ENCODE measurements at regions not wholly inside any gene's neighbourhood (a gene's known extent, or its start where the extent isn't known, plus 50 kb on each side); places are given as distances from the start of the nearest gene placed in this dataset.

DNA sequence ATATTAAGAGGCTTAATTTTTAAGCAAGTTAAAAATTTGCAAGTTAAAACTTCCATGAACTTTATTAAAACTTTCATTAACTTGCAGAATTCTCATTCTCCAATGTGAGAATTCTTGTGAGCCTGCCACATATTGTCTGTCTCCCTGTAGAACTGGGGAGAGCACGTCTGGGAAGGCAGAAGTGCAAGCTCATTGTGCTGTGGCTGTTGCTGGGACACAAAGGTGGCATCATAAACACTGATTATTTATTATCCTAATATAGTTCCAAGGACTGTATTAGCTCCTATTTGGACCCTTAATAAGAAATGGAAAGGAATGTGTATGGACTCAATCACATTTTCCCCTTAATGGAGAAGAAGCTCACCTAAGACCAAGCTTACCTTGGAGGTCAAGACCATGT, 68.7 kb upstream of the MROH9 start:
- TF ChIP-seq, protein P1, sequence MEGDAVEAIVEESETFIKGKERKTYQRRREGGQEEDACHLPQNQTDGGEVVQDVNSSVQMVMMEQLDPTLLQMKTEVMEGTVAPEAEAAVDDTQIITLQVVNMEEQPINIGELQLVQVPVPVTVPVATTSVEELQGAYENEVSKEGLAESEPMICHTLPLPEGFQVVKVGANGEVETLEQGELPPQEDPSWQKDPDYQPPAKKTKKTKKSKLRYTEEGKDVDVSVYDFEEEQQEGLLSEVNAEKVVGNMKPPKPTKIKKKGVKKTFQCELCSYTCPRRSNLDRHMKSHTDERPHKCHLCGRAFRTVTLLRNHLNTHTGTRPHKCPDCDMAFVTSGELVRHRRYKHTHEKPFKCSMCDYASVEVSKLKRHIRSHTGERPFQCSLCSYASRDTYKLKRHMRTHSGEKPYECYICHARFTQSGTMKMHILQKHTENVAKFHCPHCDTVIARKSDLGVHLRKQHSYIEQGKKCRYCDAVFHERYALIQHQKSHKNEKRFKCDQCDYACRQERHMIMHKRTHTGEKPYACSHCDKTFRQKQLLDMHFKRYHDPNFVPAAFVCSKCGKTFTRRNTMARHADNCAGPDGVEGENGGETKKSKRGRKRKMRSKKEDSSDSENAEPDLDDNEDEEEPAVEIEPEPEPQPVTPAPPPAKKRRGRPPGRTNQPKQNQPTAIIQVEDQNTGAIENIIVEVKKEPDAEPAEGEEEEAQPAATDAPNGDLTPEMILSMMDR (IDR thresholded peaks at IDR 0.05 in 2 of 3, conservative IDR thresholded peaks at IDR 0.05 in 1 of 3; ENCODE audit: insufficient read depth in 2 of 3, low read depth in 1 of 3, low read length in 3 of 3): no peak
- TF ChIP-seq NFYB (IDR thresholded peaks at IDR 0.05; ENCODE audit: extremely low read depth, insufficient read length): no peak
- TF ChIP-seq HNRNPK (IDR thresholded peaks at IDR 0.05; ENCODE audit: low read depth, low read length, poor library complexity, severe bottlenecking): no peak
